ENCODE measurements at regions not wholly inside any gene's neighbourhood (a gene's known extent, or its start where the extent isn't known, plus 50 kb on each side); places are given as distances from the start of the nearest gene placed in this dataset.

DNA sequence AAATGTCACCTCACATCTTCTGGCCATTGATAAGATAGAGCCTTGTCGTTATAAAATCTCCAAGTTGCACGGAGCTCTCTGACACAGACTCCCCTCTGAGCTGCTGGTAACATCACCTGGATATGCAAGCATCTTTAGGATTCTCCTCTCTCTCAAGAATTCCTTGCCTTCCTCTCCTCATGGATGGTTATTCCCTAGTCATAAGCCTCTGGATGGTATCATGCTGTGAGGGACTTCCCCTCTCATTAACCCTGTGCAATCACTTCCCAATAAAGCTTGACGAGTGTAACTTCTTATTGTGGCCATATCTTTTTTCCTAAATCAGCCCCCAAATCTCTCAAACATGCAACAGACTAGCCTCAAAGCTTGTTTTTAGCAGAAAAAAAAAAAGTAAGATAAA lies 1057.0 kb upstream of the SLIT2 start:
- TF ChIP-seq, protein P1, sequence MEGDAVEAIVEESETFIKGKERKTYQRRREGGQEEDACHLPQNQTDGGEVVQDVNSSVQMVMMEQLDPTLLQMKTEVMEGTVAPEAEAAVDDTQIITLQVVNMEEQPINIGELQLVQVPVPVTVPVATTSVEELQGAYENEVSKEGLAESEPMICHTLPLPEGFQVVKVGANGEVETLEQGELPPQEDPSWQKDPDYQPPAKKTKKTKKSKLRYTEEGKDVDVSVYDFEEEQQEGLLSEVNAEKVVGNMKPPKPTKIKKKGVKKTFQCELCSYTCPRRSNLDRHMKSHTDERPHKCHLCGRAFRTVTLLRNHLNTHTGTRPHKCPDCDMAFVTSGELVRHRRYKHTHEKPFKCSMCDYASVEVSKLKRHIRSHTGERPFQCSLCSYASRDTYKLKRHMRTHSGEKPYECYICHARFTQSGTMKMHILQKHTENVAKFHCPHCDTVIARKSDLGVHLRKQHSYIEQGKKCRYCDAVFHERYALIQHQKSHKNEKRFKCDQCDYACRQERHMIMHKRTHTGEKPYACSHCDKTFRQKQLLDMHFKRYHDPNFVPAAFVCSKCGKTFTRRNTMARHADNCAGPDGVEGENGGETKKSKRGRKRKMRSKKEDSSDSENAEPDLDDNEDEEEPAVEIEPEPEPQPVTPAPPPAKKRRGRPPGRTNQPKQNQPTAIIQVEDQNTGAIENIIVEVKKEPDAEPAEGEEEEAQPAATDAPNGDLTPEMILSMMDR (conservative IDR thresholded peaks at IDR 0.05; ENCODE audit: low read length) = no peak
- TF ChIP-seq EZH2phosphoT487 (IDR thresholded peaks at IDR 0.05; ENCODE audit: borderline replicate concordance) = no peak

Data from Loucy (cell line).